GM19455 (cell line): ENCODE measurements at regions not wholly inside any gene's neighbourhood (a gene's known extent, or its start where the extent isn't known, plus 50 kb on each side); places are given as distances from the start of the nearest gene placed in this dataset.
"Not testable (repeated sequence)": the region's sequence is repeated elsewhere in the genome, so short reads cannot be mapped to it uniquely, and the experiment has no call there.

Experiments
- ATAC-seq: cut with Tn5 transposase; IDR thresholded peaks from one replicate; pipeline ENCODE4 v1.9.1; 2021; ENCODE audit not compliant: unreplicated experiment

DNA sequence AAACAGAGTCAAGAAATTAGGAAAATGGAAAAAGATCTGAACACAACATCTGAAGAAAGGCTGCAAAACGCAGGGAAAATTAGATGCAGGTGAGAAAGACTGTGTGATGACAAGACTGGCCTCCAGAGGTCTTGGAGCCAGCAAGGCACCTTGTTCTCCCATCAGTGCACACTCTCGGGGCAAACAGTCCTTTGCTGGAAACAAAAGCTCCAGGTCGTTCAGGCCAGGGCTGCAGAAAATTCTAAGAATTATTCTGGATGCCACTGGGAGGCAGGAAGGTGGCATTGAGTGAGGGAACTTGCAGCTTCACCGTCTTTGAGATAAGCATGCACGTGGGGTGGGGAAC, 219.9 kb upstream of the SSTR4 start:
- no peak for ATAC-seq

- no peak for ATAC-seq
Measured at GRCh38 chr20:22815603-22816315, 219.4 kb upstream of the SSTR4 start.

DNA sequence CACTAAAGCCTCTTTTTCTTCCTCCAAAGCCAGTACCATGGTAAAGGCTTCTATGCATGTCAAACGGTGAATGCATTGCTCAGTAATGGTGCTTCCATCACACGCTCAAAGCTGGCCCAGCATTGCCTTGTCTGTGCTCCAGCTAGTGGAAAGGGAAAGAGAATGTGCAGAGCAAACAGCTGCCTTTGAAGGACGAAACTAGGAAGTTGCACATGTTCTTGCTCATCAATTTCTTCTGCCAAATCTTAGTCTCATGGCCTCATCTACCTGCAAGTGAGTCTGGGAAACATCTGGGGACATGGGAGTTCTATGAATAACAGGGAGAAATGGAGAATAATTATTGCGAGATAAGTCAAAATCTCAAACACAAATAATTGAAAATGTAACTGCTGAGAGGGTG, 216.5 kb upstream of the SSTR4 start:
- no peak for ATAC-seq

DNA sequence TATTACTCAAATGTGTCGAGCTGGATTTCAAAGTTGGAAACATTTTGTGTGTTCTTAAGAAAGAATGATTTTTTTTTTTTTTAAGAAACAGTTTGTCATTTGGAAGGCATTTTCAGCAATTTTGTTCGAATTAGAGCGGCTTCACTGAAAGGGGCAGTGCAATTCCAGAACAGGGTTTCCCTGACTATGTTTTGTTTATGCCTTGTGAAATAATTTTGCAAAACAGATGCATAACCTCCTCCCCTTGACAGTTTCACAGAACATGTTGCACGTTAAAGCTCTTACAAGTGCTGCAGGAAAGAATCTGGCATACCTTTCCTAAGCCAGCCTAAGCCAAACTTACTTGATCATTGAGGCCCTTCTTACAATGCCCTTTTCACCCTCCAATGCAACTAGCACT, 216.0 kb upstream of the SSTR4 start:
- ATAC-seq = no peak

DNA sequence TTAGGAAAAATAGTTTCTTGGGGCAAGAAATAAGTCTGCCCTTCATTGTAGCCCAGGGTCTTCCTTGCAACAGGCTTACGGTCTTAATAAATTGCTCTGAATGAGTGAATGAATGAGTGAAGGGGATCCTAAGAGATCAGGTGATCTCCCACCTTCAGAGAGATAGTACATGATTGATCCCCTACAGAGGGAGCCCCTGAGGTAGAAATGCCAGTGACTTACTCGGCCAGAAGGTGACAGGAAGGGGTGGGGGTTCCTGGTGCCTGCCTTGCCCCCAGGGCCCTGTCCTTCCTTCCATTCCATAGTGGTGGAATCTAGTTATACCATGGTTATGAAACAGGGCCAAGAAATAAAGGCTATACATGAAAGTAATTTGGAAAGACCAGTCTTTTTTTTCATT, 215.3 kb upstream of the SSTR4 start:
- ATAC-seq = no peak

DNA sequence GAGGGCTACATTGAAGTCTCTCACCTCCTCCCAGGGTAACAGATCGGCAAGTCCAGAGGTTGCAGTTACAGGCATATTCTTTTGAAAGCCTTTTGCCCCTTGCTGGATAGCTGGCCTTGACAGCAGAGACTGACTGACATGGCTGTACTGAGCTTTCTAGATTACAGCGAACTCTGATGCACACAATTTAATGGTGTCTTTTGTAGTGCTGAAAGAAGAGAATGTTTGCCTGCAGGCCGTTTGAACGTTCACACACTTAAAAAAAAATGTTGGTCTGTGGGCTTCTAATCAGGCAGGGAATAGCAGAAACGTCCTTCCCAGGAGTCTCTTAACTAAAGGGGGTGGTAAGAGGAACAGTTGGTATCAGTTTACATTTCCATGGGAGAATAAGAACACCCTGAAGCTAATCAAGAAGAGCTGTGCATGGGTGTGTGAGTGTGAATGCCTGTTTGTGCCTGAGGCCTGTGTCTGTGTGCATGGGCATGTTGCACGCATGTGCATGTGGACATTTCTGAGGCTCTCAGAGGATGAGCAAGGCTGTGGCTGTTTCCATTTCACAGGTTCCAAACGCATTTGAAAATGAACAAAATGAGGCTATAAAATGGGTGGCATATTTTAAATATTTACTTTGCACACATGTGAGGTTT, 213.9 kb upstream of the SSTR4 start:
- no peak for ATAC-seq

DNA sequence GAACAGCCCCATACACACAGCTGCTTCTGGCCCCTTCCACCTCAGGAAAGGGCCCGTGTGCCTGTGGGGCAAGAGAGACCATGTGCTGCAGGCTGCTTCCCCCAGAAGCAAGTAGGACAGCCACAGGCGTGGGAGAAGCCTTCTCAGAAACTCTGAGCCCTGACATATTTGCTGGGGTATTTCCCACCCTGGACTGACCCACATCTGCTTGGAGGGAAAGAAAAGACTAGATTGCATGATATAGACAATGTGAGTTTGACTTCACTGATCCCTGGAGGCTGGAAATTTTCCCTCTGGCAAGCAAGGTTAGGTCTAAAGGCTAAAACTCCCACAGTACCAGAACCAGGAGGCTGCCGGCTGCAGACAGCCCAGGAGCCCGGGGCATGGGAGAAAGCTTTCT, 213.3 kb upstream of the SSTR4 start:
- ATAC-seq = no peak

DNA sequence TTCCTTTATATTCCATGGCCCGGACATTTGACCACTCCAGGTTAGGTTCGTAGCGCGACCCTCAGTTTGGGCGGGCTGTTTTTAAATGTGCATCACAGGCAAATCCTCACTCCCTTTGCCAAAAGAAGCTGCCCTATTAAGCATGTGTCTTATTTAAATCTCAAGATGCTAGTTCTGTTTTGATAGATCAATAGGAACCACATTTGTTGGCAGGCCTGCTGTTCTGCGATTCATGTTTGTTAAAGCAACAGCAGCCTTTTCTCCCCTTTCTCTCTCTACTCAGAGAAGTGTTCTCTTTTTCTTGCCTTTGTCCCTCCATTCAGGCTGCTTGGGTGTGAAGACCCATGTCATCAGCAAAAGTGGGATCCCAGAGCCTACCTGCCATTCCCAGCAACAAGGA, 212.0 kb upstream of the SSTR4 start:
- no peak for ATAC-seq

DNA sequence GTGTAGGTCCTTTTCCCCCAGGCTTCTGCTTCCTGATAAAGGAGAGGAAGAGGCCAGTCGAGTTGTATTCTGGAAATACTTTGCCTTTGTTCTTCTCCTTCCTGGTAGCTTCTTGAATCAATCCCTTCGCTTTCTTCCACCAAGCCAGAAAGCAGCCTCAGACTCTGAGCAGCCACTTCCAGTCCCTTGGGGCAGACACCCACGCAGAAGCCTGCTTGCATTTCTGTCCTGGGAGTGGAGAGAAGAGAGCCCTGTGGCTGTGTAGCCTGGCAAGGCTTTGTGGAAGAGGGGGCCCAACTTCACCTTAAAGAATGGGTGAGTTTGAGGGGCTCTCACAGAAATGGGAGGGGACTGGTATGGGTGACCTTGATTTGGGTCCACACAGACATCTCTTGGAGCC, 211.0 kb upstream of the SSTR4 start:
- ATAC-seq = no peak

GRCh38 chr20:22825076-22825475, 210.0 kb upstream of the SSTR4 start:
- ATAC-seq = no peak

GRCh38 chr20:22825546-22825945, 209.6 kb upstream of the SSTR4 start:
- ATAC-seq = no peak

- ATAC-seq = no peak
Measured at GRCh38 chr20:22826306-22827230, 208.5 kb upstream of the SSTR4 start.

DNA sequence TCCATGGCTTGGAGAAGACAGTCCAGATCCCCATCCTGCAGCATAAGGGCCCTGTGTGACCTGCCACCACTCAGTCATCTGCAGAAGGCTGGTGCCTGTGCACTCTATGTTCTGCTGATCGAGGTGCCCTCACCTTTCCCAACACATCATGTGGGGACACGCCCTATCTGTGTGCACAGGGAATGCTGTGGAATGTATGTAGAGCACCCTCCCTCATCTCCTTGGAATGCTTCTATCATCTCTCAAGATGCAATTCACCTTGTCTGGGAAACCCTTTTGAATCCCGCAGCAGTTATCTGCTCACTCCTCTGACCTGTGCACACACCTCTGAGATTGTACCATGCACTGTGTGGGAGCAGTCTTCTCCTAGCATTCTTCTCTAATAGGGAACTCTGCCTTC, 207.2 kb upstream of the SSTR4 start:
- no peak for ATAC-seq

GRCh38 chr20:22829356-22829755, 205.8 kb upstream of the SSTR4 start:
- no peak for ATAC-seq

GRCh38 chr20:22830138-22830537, 205.0 kb upstream of the SSTR4 start:
- ATAC-seq = no peak

- ATAC-seq = not testable (repeated sequence)
Measured at GRCh38 chr20:22830715-22831114, 204.4 kb upstream of the SSTR4 start.

GRCh38 chr20:22833851-22834250, 201.3 kb upstream of the SSTR4 start:
- ATAC-seq = no peak

DNA sequence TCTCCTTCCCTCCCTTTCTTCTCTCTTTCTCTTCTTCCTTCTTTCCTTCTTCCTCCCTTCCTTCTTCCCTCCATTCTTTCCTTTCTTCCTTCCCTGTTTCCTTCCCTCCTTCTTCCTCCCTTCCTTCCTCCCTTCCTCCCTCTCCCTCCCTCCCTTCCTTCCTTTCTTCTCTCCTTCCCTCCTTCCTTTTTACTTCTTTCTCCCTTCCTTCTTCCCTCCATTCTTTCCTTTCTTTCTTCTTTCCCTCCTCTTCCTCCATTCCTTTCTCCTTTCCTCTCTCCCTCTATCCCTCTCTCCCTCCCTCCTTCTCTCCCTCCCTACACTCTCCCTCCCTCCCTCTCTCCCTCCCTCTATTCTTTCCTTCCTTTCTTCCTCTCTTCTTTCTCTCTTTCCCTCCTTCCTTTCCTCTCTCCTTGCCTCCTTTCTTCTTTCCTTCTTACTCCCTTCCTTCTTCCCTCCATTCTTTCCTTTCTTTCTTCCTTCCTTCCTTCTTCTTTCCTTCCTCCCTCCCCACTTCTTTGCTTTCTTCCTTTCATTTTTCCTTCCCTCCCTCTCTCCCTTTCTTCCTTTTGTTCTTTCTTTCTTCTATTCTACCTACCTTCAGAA, 200.4 kb upstream of the SSTR4 start:
- no peak for ATAC-seq

DNA sequence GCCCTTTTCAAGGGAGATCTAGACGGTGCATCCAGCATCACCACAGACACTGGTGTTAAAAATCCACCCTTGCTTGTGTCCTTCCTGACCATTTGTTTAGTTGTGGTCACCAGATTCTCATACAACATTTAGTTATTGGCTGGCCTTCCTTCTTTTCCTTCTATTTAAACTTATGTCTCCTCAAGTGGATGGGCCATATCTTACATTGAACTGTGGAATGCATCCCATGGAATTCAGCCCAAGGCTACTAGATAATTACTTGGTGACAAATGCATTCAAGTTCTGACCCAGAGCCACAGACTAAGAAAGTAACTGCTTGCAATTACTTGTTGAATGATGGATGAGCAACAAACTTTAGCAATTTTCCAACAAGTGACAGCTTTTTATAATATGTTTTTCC, 198.9 kb upstream of the SSTR4 start:
- no peak for ATAC-seq

DNA sequence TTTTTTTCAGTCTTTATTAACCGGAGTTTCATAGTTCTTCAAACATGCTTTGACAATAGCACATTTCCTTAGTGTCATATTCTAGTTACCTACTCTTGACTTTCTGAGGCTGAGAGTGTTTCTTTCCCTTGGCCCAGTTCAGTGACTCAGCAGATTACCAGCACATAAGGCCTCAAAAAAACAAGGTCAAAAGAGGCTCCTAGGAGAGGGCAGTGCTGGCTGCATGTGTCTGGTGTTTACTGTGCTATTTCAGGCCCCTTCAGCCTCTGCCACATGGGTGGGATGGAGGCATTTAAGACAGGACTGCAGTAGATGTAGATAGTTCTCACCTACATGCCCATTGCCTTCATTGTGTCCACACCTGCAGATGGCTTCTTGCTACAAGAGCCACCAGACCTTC, 198.2 kb upstream of the SSTR4 start:
- no peak for ATAC-seq

DNA sequence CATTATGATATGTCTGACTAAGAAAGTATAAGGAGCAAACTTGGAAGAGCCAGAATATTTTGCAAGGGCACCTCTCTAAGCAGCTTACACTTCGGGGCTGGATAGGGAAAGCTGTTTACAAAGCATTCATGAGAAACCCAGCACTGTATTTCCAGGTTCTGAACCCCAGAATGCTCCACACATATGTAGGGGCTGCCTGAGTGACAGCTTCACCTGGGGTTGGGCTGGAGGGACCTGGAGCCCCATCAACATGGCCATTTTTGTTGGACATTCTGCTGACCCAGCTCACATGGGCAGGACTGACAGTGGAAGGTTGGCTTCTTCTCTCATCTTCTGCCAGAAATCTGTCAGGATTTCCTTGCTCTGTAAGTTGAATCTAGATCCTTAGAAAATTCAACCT, 197.1 kb upstream of the SSTR4 start:
- ATAC-seq = no peak

DNA sequence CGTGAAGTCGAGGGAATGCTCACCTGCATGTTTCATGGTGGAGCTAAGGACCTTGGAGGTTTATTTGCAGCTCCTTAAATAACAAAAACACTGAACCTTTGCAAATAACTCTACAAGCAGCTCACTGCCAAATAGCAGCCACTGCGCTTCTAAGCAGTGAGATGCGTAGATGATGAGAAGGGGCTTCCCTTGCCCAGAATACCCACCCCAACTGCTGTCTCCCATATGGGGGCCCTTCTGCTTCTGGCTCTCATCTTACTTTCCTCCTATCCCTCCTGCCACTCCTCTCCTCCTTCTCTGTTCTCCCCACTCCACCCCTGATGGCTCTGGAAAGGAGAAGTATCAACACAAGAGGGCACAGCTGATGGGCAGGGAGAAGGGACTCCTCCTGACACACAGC, 193.3 kb upstream of the SSTR4 start:
- ATAC-seq = no peak
